ENCODE measurements at regions not wholly inside any gene's neighbourhood (a gene's known extent, or its start where the extent isn't known, plus 50 kb on each side); places are given as distances from the start of the nearest gene placed in this dataset.

- DNase-seq: no peak
Observed at GRCh38 chr9:116000748-116001329, 152.8 kb upstream of the PAPPA start.

- DNase-seq: no peak
Observed at GRCh38 chr9:116002181-116002580, 151.4 kb upstream of the PAPPA start.

- DNase-seq: no peak
Observed at GRCh38 chr9:116002624-116003023, 151.0 kb upstream of the PAPPA start.

- no peak for DNase-seq
Observed at GRCh38 chr9:116003397-116003796, 150.2 kb upstream of the PAPPA start.

GRCh38 chr9:116005205-116005604 lies 148.4 kb upstream of the PAPPA start:
- DNase-seq: no peak

GRCh38 chr9:116007824-116008223 lies 145.8 kb upstream of the PAPPA start:
- DNase-seq: no peak

- DNase-seq: no peak
Observed at GRCh38 chr9:116008278-116008677, 145.3 kb upstream of the PAPPA start.

- no peak for DNase-seq
Observed at GRCh38 chr9:116009420-116009819, 144.2 kb upstream of the PAPPA start.

- DNase-seq: no peak
Observed at GRCh38 chr9:116015855-116016254, 137.7 kb upstream of the PAPPA start.

- no peak for DNase-seq
Observed at GRCh38 chr9:116020146-116020545, 133.4 kb upstream of the PAPPA start.

- DNase-seq: no peak
Observed at GRCh38 chr9:116020801-116021200, 132.8 kb upstream of the PAPPA start.

GRCh38 chr9:116027096-116027495 lies 126.5 kb upstream of the PAPPA start:
- DNase-seq: no peak

GRCh38 chr9:116027511-116027910 lies 126.1 kb upstream of the PAPPA start:
- DNase-seq: no peak

- DNase-seq: no peak
Observed at GRCh38 chr9:116027951-116028350, 125.6 kb upstream of the PAPPA start.

GRCh38 chr9:116030517-116030916 lies 123.1 kb upstream of the PAPPA start:
- no peak for DNase-seq

GRCh38 chr9:116032683-116033440 lies 120.7 kb upstream of the PAPPA start:
- no peak for DNase-seq

GRCh38 chr9:116039312-116039711 lies 114.3 kb upstream of the PAPPA start:
- DNase-seq: no peak

- no peak for DNase-seq
Observed at GRCh38 chr9:116039893-116040292, 113.7 kb upstream of the PAPPA start.

GRCh38 chr9:116042321-116042720 lies 111.3 kb upstream of the PAPPA start:
- no peak for DNase-seq

GRCh38 chr9:116045083-116045482 lies 108.5 kb upstream of the PAPPA start:
- no peak for DNase-seq

- DNase-seq: no peak
Observed at GRCh38 chr9:116048081-116048480, 105.5 kb upstream of the PAPPA start.

GRCh38 chr9:116049456-116049855 lies 104.1 kb upstream of the PAPPA start:
- DNase-seq: no peak

- DNase-seq: no peak
Observed at GRCh38 chr9:116051528-116051927, 102.1 kb upstream of the PAPPA start.

GRCh38 chr9:116055536-116055935 lies 98.1 kb upstream of the PAPPA start:
- no peak for DNase-seq

GRCh38 chr9:116057371-116057770 lies 96.2 kb upstream of the PAPPA start:
- DNase-seq: no peak

All from COR-L47 (cell line).